Nephron (organoid): ENCODE measurements at regions not wholly inside any gene's neighbourhood (a gene's known extent, or its start where the extent isn't known, plus 50 kb on each side); places are given as distances from the start of the nearest gene placed in this dataset.

Experiments
- H3K27ac Mint-ChIP-seq, 3 experiments: 2 replicates each; pipeline ENCODE4 v1.8.0; 2020; ENCODE audit warnings: mixed read lengths in 3 of 3, mild to moderate bottlenecking in 2 of 3, moderate library complexity in 1 of 3
- H3K27me3 Mint-ChIP-seq: 2 replicates; pipeline ENCODE4 v1.8.0; 2021; ENCODE audit warnings: low read depth, mild to moderate bottlenecking, moderate library complexity, mixed read lengths
- H3K36me3 Mint-ChIP-seq: 2 replicates; pipeline ENCODE4 v1.8.0; 2020; ENCODE audit warnings: low read depth, mixed read lengths
- H3K4me1 Mint-ChIP-seq: 2 replicates; pipeline ENCODE4 v1.8.0; 2020; ENCODE audit warnings: mixed read lengths
- H3K4me3 Mint-ChIP-seq, 3 experiments: 2 replicates each; pipeline ENCODE4 v1.8.0; 2020; ENCODE audit warnings: mild to moderate bottlenecking in 3 of 3, mixed read lengths in 3 of 3, moderate library complexity in 2 of 3
- H3K9me3 Mint-ChIP-seq: 2 replicates; pipeline ENCODE4 v1.8.0; 2020; ENCODE audit warnings: mixed read lengths
- CTCF ChIP-seq, 3 experiments: fragments of 200-600 bp; sonication (generic); IDR thresholded peaks; one replicate each; pipeline ENCODE4 v1.5.0; 2021; ENCODE audit warnings: antibody characterized with exemption in 3 of 3; ENCODE audit not compliant: unreplicated experiment in 3 of 3

GRCh38 chr22:26789951-26790350 is 132.6 kb downstream of the MIAT start:
- Mint-ChIP-seq H3K4me3 (no peak overlapping the region), H3K9me3 (no peaks in the 10 kb centered on the region), H3K4me1 (peaks cover 12% of the 10 kb centered on the region), H3K27ac (no peak overlapping the region), H3K27me3 (peaks cover 10% of the 10 kb centered on the region), H3K36me3 (peaks cover 27% of the 10 kb centered on the region)
- no peak for TF ChIP-seq CTCF (IDR thresholded peaks at IDR 0.05; ENCODE audit: unreplicated experiment in 3 of 3)

- TF ChIP-seq CTCF (IDR thresholded peaks at IDR 0.05; ENCODE audit: unreplicated experiment in 3 of 3), result no peak
- no peak overlapping the region for H3K4me3 Mint-ChIP-seq
- H3K27me3 Mint-ChIP-seq, result peaks cover 14% of the 10 kb centered on the region
- H3K4me1 Mint-ChIP-seq, result peaks cover 6% of the 10 kb centered on the region
- H3K27ac Mint-ChIP-seq, result no peak overlapping the region
- peaks cover 27% of the 10 kb centered on the region for H3K36me3 Mint-ChIP-seq
- no peaks in the 10 kb centered on the region for H3K9me3 Mint-ChIP-seq
Observed at GRCh38 chr22:26792522-26792921, 135.1 kb downstream of the MIAT start.

GRCh38 chr22:26796785-26797184 is 139.4 kb downstream of the MIAT start:
- H3K27ac Mint-ChIP-seq, result no peak overlapping the region
- TF ChIP-seq CTCF (IDR thresholded peaks at IDR 0.05; ENCODE audit: unreplicated experiment in 3 of 3), result no peak
- no peaks in the 10 kb centered on the region for H3K9me3 Mint-ChIP-seq
- no peak overlapping the region for H3K4me3 Mint-ChIP-seq
- H3K36me3 Mint-ChIP-seq, result peaks cover 16% of the 10 kb centered on the region
- H3K27me3 Mint-ChIP-seq, result peaks cover 12% of the 10 kb centered on the region
- peaks cover 9% of the 10 kb centered on the region for H3K4me1 Mint-ChIP-seq

GRCh38 chr22:26797910-26798309 is 140.5 kb downstream of the MIAT start:
- peaks cover 9% of the 10 kb centered on the region for H3K4me1 Mint-ChIP-seq
- H3K27me3 Mint-ChIP-seq, result peaks cover 19% of the 10 kb centered on the region
- no peak overlapping the region for H3K27ac Mint-ChIP-seq
- no peaks in the 10 kb centered on the region for H3K9me3 Mint-ChIP-seq
- H3K36me3 Mint-ChIP-seq, result peaks cover 9% of the 10 kb centered on the region
- no peak overlapping the region for H3K4me3 Mint-ChIP-seq
- TF ChIP-seq CTCF (IDR thresholded peaks at IDR 0.05; ENCODE audit: unreplicated experiment in 3 of 3), result no peak

- peak overlapping the region in 1 of 3 experiments; percentile 9 for H3K27ac Mint-ChIP-seq
- H3K27me3 Mint-ChIP-seq, result peaks cover 19% of the 10 kb centered on the region
- no peak for TF ChIP-seq CTCF (IDR thresholded peaks at IDR 0.05; ENCODE audit: unreplicated experiment in 3 of 3)
- peaks cover 9% of the 10 kb centered on the region for H3K4me1 Mint-ChIP-seq
- no peak overlapping the region for H3K4me3 Mint-ChIP-seq
- H3K9me3 Mint-ChIP-seq, result no peaks in the 10 kb centered on the region
- H3K36me3 Mint-ChIP-seq, result peaks cover 4% of the 10 kb centered on the region
Observed at GRCh38 chr22:26798462-26799065, 141.2 kb downstream of the MIAT start.

GRCh38 chr22:26800858-26801257 is 143.5 kb downstream of the MIAT start:
- H3K36me3 Mint-ChIP-seq, result no peaks in the 10 kb centered on the region
- H3K4me1 Mint-ChIP-seq, result peaks cover 23% of the 10 kb centered on the region
- no peak overlapping the region for H3K4me3 Mint-ChIP-seq
- no peak for TF ChIP-seq CTCF (IDR thresholded peaks at IDR 0.05; ENCODE audit: unreplicated experiment in 3 of 3)
- H3K9me3 Mint-ChIP-seq, result no peaks in the 10 kb centered on the region
- peaks cover 14% of the 10 kb centered on the region for H3K27me3 Mint-ChIP-seq
- peak overlapping the region; percentile 65 to 74 (median 66) for H3K27ac Mint-ChIP-seq
